GM12873 (cell line): ENCODE measurements at regions not wholly inside any gene's neighbourhood (a gene's known extent, or its start where the extent isn't known, plus 50 kb on each side); places are given as distances from the start of the nearest gene placed in this dataset.

Source experiments
- TF ChIP-seq, protein P1 (sequence below): IDR thresholded peaks from 2 replicates; pipeline ENCODE4 v1.5.1; 2012; ENCODE audit warnings: low read depth, mild to moderate bottlenecking, moderate library complexity, low read length, control low read depth; ENCODE audit not compliant: insufficient read depth; ENCODE audit errors: missing control alignments

DNA sequence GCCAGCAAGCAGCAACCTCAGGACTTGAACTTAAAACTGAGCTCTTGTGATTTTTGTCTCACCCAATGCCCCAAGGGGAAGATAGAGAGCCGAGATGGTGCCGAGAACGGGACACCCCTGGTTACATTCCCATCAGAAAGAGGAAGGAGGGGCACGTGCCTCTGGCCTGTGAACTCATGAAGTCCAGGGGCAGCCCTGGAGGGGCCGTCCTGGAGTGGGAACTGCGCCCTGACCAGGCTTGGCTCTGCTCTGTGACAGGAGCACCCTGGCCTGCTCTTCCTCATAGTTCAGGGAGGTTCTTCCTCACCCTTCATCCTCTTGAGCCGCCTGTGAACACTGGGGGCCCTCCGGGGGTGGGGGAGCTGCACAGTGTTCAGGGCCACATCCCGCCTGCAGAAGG lies 130.3 kb upstream of the FOXF1 start:
- TF ChIP-seq, protein P1, sequence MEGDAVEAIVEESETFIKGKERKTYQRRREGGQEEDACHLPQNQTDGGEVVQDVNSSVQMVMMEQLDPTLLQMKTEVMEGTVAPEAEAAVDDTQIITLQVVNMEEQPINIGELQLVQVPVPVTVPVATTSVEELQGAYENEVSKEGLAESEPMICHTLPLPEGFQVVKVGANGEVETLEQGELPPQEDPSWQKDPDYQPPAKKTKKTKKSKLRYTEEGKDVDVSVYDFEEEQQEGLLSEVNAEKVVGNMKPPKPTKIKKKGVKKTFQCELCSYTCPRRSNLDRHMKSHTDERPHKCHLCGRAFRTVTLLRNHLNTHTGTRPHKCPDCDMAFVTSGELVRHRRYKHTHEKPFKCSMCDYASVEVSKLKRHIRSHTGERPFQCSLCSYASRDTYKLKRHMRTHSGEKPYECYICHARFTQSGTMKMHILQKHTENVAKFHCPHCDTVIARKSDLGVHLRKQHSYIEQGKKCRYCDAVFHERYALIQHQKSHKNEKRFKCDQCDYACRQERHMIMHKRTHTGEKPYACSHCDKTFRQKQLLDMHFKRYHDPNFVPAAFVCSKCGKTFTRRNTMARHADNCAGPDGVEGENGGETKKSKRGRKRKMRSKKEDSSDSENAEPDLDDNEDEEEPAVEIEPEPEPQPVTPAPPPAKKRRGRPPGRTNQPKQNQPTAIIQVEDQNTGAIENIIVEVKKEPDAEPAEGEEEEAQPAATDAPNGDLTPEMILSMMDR, result no peak

DNA sequence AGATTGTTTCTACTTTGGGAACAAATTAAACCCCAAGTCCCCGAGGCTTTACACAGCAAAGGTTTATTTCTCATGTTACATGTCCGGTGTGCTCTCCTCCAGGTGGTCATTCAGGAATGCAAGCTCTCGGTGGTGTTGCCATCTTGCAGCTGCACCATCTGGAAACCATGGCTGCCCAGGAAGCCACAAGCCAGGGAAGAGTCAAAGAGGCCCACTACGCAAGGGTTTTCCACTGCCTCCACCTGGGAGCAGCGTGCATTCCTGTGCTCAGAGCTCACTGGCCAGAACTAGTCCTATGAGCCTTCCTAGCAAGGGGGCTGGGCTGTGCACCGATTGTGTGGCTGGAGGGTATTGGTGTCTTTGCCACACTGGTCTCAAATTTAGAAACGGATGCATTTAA lies 128.8 kb upstream of the FOXF1 start:
- TF ChIP-seq, protein P1, result no peak

DNA sequence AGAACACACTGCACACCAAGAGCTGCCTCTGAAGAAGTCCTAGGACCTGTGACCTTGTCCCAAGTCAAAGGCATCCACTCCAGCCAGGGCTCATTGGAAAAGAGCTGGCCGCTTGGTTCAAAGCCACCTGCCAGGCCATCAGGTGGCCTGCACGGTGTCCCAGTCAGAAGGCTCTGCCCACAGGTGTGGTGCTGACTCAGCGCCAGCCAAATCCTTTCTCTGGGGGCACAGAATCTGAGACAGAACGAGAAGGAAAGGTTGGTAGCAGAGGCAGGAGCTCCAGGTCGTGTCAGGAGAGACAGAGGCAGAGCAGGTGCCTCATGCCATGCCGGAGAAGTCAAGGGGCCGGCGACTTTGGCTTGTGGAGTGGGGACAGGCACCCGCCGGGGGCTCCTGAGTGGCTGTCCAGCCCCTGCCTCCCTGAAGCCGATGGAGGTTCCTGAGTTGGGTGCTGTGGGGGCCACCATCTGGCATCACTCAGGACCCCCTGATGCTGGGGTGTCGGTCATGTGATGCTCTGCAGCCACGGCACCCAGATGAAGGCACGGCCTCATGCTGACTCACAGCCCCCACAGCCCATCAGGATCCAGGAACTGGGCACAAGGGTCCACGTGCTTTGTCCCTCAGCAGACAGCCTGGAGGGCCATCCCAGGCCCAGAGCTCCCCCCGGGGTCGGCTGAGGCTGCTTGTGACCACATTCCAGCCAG lies 128.1 kb upstream of the FOXF1 start:
- TF ChIP-seq, protein P1, result no peak

DNA sequence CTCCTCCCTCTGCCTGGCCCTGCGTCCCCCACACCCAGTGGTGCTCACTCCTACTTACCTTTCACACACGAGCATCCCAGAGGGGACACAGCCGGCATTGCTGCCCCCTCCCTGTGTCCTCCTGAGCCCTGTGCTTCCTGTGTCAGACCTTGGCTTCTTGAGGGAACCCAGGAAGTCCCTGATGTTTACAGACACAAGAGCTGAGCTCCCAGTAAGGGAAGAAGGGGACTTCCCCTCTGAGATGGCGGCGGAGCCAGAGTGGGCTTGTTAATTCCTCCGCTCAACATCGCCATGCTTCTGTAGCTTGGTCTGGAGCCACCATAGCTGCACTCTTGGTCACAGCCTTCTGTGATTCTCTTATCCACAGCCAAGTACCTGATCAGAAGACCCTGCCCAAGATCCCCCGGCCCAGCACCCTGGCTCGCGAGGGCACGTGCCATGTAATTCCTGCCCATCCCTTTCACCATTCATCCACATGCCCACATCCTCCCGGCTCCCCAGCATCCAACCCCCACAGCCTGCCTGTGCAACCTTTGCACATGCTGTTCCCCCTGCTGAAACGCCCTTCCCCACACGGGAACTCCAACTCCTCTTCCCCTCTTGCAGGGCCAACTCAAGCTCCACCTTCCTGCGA lies 127.4 kb upstream of the FOXF1 start:
- TF ChIP-seq, protein P1, result no peak

DNA sequence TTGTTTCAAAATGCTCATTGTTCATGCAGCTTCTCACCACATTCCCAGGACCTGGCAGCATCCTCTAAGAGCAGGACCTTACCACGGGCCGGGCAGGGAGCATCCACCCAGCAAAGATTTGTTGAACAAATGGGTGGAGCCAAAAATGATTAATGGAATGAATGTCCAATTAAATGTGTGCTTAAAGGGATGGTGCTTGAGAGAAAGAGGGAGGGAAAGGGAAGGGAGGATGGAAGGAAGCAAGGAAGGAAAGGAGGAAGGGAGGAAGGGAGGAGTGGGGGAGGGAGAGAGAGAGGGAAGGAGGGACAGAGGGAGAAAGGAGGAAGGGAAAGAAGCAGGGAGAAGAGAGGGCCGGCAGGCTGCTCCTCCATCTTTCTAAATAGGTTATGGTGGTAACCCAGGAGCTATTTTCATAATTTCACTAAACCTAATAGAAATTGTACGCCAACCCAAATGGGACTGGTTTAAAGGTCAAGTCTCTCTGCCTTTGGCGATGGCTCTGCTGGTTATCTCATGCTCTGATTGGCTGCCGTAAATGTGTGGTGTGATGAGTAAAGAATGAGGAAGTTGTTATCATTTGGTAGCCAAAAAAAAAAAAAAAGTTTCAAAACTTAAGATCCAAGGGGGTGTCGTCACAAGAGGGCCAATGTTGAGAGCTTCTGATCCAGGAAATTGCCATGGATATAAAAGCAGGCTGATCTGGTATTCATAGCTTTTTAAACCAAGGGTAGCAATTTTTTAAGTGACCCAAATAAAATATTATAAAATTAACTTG lies 126.7 kb upstream of the FOXF1 start:
- TF ChIP-seq, protein P1, result no peak

DNA sequence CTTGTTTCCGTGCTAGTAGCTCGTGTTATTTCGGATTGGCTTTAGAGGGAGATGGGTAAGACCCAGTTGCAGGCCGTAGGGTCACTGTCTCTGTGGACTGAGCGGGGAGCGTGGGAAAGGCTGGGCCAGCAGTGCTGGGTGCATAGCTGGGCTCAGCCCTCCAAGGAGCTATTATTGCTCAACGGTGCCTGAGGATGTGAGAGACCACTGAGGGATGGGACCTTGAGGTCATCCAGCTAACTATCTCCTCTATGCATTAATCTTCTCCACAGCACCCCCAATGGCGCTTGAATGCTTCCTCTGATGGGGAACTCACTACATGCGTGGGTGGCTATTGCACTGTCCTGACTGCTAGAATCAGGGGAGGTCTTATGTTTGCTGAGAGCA lies 126.1 kb upstream of the FOXF1 start:
- TF ChIP-seq, protein P1, result no peak

DNA sequence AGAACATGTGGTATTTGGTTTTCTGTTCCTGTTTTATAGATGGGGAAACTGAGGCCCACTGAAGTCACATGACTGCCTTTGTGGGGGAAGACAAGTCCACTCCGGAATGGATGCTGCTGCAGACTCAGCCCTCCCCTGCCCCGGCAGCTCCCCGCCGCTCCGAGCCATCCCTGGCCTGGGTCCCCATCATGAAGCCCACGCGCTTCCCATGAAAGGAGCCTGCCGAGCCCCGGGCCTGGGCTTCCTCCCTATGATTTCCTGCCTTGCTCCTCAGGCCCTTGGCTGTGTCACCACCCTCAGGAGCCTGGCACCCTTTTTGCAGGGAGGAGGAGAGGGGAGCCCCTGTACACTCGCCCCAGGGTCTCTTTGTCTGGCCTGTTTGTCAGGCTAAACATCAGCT lies 125.3 kb upstream of the FOXF1 start:
- TF ChIP-seq, protein P1, result no peak
